D721Med (cell line): ENCODE measurements at regions not wholly inside any gene's neighbourhood (a gene's known extent, or its start where the extent isn't known, plus 50 kb on each side); places are given as distances from the start of the nearest gene placed in this dataset.

Experiments
- DNase-seq: peaks from one replicate; pipeline ENCODE4 v3.0.0; 2011; ENCODE audit warnings: low spot score; ENCODE audit not compliant: insufficient read length
- FAIRE-seq: peaks from 2 replicates; lab custom pipeline; 2011; peaks lifted over from hg19 to GRCh38; lab: Jason Lieb, UNC
- TF ChIP-seq, protein P1 (sequence below): IDR thresholded peaks from 2 replicates; pipeline ENCODE4 v1.5.1; 2012; ENCODE audit warnings: mild to moderate bottlenecking, control low read depth; ENCODE audit not compliant: insufficient read depth; ENCODE audit errors: missing control alignments

DNA sequence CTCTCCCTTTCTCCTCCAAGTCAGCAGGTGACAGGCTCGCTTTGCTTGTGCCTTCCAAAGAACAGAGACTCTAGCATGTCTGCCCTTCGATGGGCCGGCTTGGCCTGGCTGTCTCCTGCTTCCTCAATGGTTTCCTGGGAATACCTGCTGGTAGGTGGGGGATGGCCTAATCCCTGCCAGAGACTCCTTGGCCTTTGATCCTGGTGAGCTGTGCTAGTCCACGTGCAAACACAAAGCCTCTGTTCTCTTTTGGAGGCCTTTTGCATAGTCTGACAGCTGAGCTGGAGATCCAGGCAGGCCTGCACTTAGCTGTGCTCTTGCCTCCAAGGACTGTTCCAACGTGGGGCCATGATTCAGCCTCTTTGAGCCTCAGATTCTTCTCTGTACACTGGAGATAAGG lies 67.6 kb downstream of the ARL4C start:
- TF ChIP-seq, protein P1, sequence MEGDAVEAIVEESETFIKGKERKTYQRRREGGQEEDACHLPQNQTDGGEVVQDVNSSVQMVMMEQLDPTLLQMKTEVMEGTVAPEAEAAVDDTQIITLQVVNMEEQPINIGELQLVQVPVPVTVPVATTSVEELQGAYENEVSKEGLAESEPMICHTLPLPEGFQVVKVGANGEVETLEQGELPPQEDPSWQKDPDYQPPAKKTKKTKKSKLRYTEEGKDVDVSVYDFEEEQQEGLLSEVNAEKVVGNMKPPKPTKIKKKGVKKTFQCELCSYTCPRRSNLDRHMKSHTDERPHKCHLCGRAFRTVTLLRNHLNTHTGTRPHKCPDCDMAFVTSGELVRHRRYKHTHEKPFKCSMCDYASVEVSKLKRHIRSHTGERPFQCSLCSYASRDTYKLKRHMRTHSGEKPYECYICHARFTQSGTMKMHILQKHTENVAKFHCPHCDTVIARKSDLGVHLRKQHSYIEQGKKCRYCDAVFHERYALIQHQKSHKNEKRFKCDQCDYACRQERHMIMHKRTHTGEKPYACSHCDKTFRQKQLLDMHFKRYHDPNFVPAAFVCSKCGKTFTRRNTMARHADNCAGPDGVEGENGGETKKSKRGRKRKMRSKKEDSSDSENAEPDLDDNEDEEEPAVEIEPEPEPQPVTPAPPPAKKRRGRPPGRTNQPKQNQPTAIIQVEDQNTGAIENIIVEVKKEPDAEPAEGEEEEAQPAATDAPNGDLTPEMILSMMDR: no peak
- DNase-seq (no peak), FAIRE-seq (no peak)

DNA sequence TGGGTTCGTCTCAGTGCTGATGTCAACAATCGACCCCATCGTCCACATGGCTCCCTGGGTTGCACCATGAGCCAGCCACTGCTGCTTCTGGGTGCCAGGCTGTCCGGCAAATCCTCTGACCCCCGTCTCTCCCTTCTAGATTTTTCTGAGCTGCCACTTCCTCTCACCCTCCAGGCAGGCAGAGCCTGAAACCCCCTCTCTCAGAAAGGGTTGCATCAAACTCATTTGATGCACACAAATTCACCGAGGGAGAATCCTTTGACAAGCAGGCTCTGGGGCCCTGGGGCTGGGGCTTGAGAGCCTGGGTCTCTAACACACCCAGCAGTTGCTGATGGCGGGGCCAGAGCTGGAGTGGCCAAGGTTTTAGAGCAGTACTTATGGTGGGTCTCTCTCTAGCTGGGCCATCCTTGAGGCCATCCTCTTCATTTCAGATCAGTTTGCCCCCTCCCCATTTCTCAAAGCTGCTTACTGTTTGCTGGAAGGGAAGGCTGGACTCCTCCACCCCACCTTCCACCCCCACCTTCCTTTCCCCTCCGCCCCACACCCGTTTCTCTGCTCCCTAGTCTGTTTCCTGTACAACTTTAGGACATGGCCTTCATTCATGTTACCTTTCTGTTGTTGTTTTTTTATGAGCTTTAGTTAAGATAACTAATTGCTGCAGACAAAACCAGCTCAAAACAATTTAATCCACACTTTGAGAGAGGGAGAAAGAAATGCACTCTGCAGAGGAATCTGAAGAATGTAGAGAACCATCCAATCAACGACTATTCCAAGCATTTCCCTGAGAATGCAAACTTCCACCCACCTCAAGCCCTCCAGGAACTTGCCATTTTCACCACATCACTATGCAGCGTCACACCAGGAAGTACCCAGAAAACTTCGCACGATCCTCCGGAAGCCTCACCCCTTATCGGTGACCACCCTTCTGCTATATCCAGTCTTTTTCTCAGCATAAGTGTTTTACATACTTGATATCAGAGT lies 69.5 kb downstream of the ARL4C start:
- TF ChIP-seq, protein P1: no peak
- DNase-seq (no peak), FAIRE-seq (no peak)

DNA sequence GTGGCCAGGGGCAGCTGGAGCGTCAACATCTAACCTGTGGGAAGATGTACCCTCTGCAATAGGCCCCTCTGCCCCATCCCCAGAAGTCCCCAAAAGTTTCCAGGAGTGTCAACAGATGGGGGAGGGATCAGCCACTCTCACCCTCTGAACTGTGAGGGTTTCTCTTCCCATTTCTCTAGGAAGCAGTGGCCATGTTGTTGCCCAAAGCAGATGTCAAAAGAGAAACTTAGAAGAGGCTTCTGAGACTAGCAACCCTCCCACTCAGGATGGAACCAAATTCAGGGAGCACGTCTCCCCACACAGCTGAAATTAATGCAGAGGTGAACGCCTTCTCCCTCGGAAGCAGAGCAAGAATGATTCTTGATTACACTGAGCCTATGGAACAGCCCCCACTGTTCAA lies 70.3 kb downstream of the ARL4C start:
- DNase-seq: no peak
- TF ChIP-seq, protein P1: no peak
- no peak for FAIRE-seq

DNA sequence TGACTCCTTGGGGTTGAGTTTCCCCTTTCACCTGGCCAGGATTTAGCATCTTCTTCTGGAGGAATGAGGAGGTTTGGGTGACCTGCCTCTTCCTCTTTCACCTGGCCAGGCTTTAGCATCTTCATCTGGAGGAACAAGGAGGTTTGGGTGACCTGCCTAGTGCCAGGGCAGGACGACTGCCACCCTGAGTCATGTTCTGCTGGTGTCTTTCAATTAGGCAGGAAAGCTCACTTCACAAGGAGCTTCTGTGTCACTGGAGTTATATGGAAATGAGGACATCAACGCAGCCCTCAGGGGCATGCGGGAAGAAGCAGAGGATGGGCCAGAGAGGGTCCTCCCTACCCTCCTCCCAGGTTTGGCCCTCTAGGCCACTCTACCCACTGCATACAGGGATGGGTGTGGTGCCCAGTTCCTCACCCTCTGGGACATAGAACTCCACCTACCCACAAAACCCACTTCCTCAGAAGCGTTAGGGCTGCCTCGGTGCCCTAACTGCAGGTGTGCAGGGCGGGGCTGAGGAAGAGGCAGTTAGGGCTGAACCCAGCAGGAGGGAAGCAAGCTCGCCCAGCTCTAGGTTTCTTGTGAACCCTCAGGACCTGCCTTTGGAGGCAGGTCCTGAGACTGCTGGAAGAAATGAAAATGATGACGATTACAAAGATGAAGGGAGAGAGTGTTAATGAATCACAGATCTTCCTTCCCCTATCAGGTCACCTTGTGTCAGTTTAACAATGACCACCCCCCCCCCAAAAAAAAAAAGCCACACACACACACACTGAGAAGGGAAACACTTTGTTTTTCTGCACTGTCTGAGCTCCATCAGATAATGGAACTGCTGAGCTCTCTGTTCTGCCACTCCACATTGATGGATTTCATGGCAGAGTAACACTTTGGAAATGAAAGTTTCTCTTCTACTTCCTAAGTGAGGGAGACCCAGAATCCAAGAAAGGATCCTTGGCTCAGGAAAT lies 71.0 kb downstream of the ARL4C start:
- TF ChIP-seq, protein P1: no peak
- no peak for DNase-seq
- no peak for FAIRE-seq

DNA sequence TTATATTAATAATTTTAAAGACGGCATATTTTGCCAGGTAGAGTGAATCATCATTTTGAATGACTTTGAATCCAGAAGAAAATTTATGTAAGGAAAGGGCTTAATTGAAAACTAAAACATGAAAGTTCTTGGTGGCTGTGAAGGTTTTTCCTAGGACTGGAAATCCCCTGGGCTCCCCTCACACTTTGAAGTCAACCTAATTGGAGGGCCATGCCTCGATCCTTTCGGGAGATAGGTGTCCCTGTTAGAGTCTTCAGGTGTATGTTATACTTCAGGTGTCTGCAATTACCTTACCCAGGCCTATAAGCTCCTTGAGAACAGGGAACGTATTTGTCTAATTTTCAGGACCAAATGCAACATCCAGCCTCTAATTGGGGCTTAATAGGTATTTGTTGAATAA lies 73.0 kb downstream of the ARL4C start:
- FAIRE-seq: no peak
- TF ChIP-seq, protein P1: no peak
- no peak for DNase-seq

DNA sequence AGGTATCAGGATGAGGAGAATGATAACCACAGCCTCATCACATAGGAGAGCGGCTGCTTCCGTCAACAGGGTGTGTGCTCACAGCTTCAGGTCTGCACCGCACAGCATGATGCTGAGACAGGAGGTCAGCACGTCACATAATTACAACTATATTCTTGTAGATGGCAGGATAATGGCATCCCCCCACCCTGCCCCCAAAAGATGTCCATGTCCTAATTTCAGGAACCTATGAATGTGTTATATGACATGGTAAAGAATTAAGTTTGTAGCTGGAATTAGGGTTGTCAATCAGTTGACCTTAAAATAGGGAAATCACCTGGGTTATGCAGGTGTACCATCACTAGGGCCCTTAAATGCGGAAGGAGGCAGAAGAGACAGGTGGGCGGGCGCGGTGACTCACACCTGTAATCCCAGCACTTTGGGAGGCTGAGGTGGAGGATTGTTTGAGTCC lies 73.9 kb downstream of the ARL4C start:
- TF ChIP-seq, protein P1: no peak

More for the DNA sequence above, 73.9 kb downstream of the ARL4C start:
- no peak for DNase-seq
- no peak for FAIRE-seq
